ENCODE measurements at regions not wholly inside any gene's neighbourhood (a gene's known extent, or its start where the extent isn't known, plus 50 kb on each side); places are given as distances from the start of the nearest gene placed in this dataset.

- Histone ChIP-seq H3K36me3 (ENCODE audit: control insufficient read depth, insufficient read depth, low read length) (no peaks in the 10 kb centered on the region), H3K27me3 (ENCODE audit: control insufficient read depth, insufficient read depth, low read length) (no peaks in the 10 kb centered on the region), H3K4me1 (ENCODE audit: control insufficient read depth, insufficient read depth, low read length) (no peaks in the 10 kb centered on the region), H3K9me3 (ENCODE audit: control insufficient read depth, low read length) (no peaks in the 10 kb centered on the region), H3K9ac (ENCODE audit: low read length) (no peak overlapping the region), H3K4me3 (ENCODE audit: low read length) (no peak overlapping the region)
Measured at GRCh38 chr1:195045072-195045471, 1563.2 kb downstream of the KCNT2 start.

GRCh38 chr1:195030793-195031192 lies 1577.4 kb downstream of the KCNT2 start:
- Histone ChIP-seq H3K9me3 (ENCODE audit: control insufficient read depth, low read length) (no peaks in the 10 kb centered on the region), H3K36me3 (ENCODE audit: control insufficient read depth, insufficient read depth, low read length) (no peaks in the 10 kb centered on the region), H3K4me1 (ENCODE audit: control insufficient read depth, insufficient read depth, low read length) (no peaks in the 10 kb centered on the region), H3K9ac (ENCODE audit: low read length) (no peak overlapping the region), H3K4me3 (ENCODE audit: low read length) (no peak overlapping the region), H3K27me3 (ENCODE audit: control insufficient read depth, insufficient read depth, low read length) (no peaks in the 10 kb centered on the region)

GRCh38 chr1:195026792-195027191 lies 1581.4 kb downstream of the KCNT2 start:
- Histone ChIP-seq H3K27me3 (ENCODE audit: control insufficient read depth, insufficient read depth, low read length) (no peaks in the 10 kb centered on the region), H3K4me1 (ENCODE audit: control insufficient read depth, insufficient read depth, low read length) (no peaks in the 10 kb centered on the region), H3K36me3 (ENCODE audit: control insufficient read depth, insufficient read depth, low read length) (no peaks in the 10 kb centered on the region), H3K9ac (ENCODE audit: low read length) (no peak overlapping the region), H3K4me3 (ENCODE audit: low read length) (no peak overlapping the region), H3K9me3 (ENCODE audit: control insufficient read depth, low read length) (no peaks in the 10 kb centered on the region)

- Histone ChIP-seq H3K9me3 (ENCODE audit: control insufficient read depth, low read length) (no peaks in the 10 kb centered on the region), H3K36me3 (ENCODE audit: control insufficient read depth, insufficient read depth, low read length) (no peaks in the 10 kb centered on the region), H3K27me3 (ENCODE audit: control insufficient read depth, insufficient read depth, low read length) (no peaks in the 10 kb centered on the region), H3K4me3 (ENCODE audit: low read length) (no peak overlapping the region), H3K9ac (ENCODE audit: low read length) (no peak overlapping the region), H3K4me1 (ENCODE audit: control insufficient read depth, insufficient read depth, low read length) (no peaks in the 10 kb centered on the region)
Measured at GRCh38 chr1:195019385-195019784, 1588.9 kb downstream of the KCNT2 start.

- H3K27me3 ChIP-seq (ENCODE audit: control insufficient read depth, insufficient read depth, low read length) = no peaks in the 10 kb centered on the region
- H3K4me1 ChIP-seq (ENCODE audit: control insufficient read depth, insufficient read depth, low read length) = no peaks in the 10 kb centered on the region
- no peak overlapping the region for H3K9ac ChIP-seq (ENCODE audit: low read length)
- no peak overlapping the region for H3K4me3 ChIP-seq (ENCODE audit: low read length)
- H3K36me3 ChIP-seq (ENCODE audit: control insufficient read depth, insufficient read depth, low read length) = no peaks in the 10 kb centered on the region
- H3K9me3 ChIP-seq (ENCODE audit: control insufficient read depth, low read length) = no peaks in the 10 kb centered on the region
Measured at GRCh38 chr1:195012995-195013394, 1595.2 kb downstream of the KCNT2 start.

GRCh38 chr1:195005338-195005737 lies 1602.9 kb downstream of the KCNT2 start:
- H3K27me3 ChIP-seq (ENCODE audit: control insufficient read depth, insufficient read depth, low read length) = no peaks in the 10 kb centered on the region
- H3K4me3 ChIP-seq (ENCODE audit: low read length) = no peak overlapping the region
- H3K36me3 ChIP-seq (ENCODE audit: control insufficient read depth, insufficient read depth, low read length) = no peaks in the 10 kb centered on the region
- H3K4me1 ChIP-seq (ENCODE audit: control insufficient read depth, insufficient read depth, low read length) = no peaks in the 10 kb centered on the region
- H3K9me3 ChIP-seq (ENCODE audit: control insufficient read depth, low read length) = no peaks in the 10 kb centered on the region
- no peak overlapping the region for H3K9ac ChIP-seq (ENCODE audit: low read length)

- H3K4me1 ChIP-seq (ENCODE audit: control insufficient read depth, insufficient read depth, low read length) = no peaks in the 10 kb centered on the region
- no peaks in the 10 kb centered on the region for H3K9me3 ChIP-seq (ENCODE audit: control insufficient read depth, low read length)
- H3K9ac ChIP-seq (ENCODE audit: low read length) = no peak overlapping the region
- H3K27me3 ChIP-seq (ENCODE audit: control insufficient read depth, insufficient read depth, low read length) = no peaks in the 10 kb centered on the region
- H3K36me3 ChIP-seq (ENCODE audit: control insufficient read depth, insufficient read depth, low read length) = no peaks in the 10 kb centered on the region
- no peak overlapping the region for H3K4me3 ChIP-seq (ENCODE audit: low read length)
Measured at GRCh38 chr1:194990483-194990882, 1617.8 kb downstream of the KCNT2 start.

- H3K36me3 ChIP-seq (ENCODE audit: control insufficient read depth, insufficient read depth, low read length) = no peaks in the 10 kb centered on the region
- no peaks in the 10 kb centered on the region for H3K9me3 ChIP-seq (ENCODE audit: control insufficient read depth, low read length)
Measured at GRCh38 chr1:194975913-194976312, 1632.3 kb downstream of the KCNT2 start.

GRCh38 chr1:194968916-194969315 lies 1639.3 kb downstream of the KCNT2 start:
- Histone ChIP-seq H3K9me3 (ENCODE audit: control insufficient read depth, low read length) (no peaks in the 10 kb centered on the region), H3K36me3 (ENCODE audit: control insufficient read depth, insufficient read depth, low read length) (no peaks in the 10 kb centered on the region), H3K9ac (ENCODE audit: low read length) (no peak overlapping the region), H3K27me3 (ENCODE audit: control insufficient read depth, insufficient read depth, low read length) (no peaks in the 10 kb centered on the region), H3K4me3 (ENCODE audit: low read length) (no peak overlapping the region), H3K4me1 (ENCODE audit: control insufficient read depth, insufficient read depth, low read length) (no peaks in the 10 kb centered on the region)

More at GRCh38 chr1:194975913-194976312, 1632.3 kb downstream of the KCNT2 start:
- Histone ChIP-seq H3K9ac (ENCODE audit: low read length) (no peak overlapping the region), H3K4me1 (ENCODE audit: control insufficient read depth, insufficient read depth, low read length) (no peaks in the 10 kb centered on the region), H3K4me3 (ENCODE audit: low read length) (no peak overlapping the region), H3K27me3 (ENCODE audit: control insufficient read depth, insufficient read depth, low read length) (no peaks in the 10 kb centered on the region)

GRCh38 chr1:194959795-194960194 lies 1648.4 kb downstream of the KCNT2 start:
- Histone ChIP-seq H3K4me1 (ENCODE audit: control insufficient read depth, insufficient read depth, low read length) (no peaks in the 10 kb centered on the region), H3K36me3 (ENCODE audit: control insufficient read depth, insufficient read depth, low read length) (no peaks in the 10 kb centered on the region), H3K9ac (ENCODE audit: low read length) (no peak overlapping the region), H3K27me3 (ENCODE audit: control insufficient read depth, insufficient read depth, low read length) (no peaks in the 10 kb centered on the region), H3K4me3 (ENCODE audit: low read length) (no peak overlapping the region), H3K9me3 (ENCODE audit: control insufficient read depth, low read length) (no peaks in the 10 kb centered on the region)

- no peaks in the 10 kb centered on the region for H3K27me3 ChIP-seq (ENCODE audit: control insufficient read depth, insufficient read depth, low read length)
- H3K4me1 ChIP-seq (ENCODE audit: control insufficient read depth, insufficient read depth, low read length) = no peaks in the 10 kb centered on the region
- H3K9ac ChIP-seq (ENCODE audit: low read length) = no peak overlapping the region
- no peaks in the 10 kb centered on the region for H3K36me3 ChIP-seq (ENCODE audit: control insufficient read depth, insufficient read depth, low read length)
- H3K9me3 ChIP-seq (ENCODE audit: control insufficient read depth, low read length) = no peaks in the 10 kb centered on the region
- no peak overlapping the region for H3K4me3 ChIP-seq (ENCODE audit: low read length)
Measured at GRCh38 chr1:194952171-194952570, 1656.1 kb downstream of the KCNT2 start.

GRCh38 chr1:194950584-194950983 lies 1657.7 kb downstream of the KCNT2 start:
- Histone ChIP-seq H3K9ac (ENCODE audit: low read length) (no peak overlapping the region), H3K4me3 (ENCODE audit: low read length) (no peak overlapping the region), H3K27me3 (ENCODE audit: control insufficient read depth, insufficient read depth, low read length) (no peaks in the 10 kb centered on the region), H3K36me3 (ENCODE audit: control insufficient read depth, insufficient read depth, low read length) (no peaks in the 10 kb centered on the region), H3K9me3 (ENCODE audit: control insufficient read depth, low read length) (no peaks in the 10 kb centered on the region), H3K4me1 (ENCODE audit: control insufficient read depth, insufficient read depth, low read length) (no peaks in the 10 kb centered on the region)

- Histone ChIP-seq H3K4me3 (ENCODE audit: low read length) (no peak overlapping the region), H3K36me3 (ENCODE audit: control insufficient read depth, insufficient read depth, low read length) (no peaks in the 10 kb centered on the region), H3K9me3 (ENCODE audit: control insufficient read depth, low read length) (no peaks in the 10 kb centered on the region), H3K9ac (ENCODE audit: low read length) (no peak overlapping the region), H3K4me1 (ENCODE audit: control insufficient read depth, insufficient read depth, low read length) (no peaks in the 10 kb centered on the region), H3K27me3 (ENCODE audit: control insufficient read depth, insufficient read depth, low read length) (no peaks in the 10 kb centered on the region)
Measured at GRCh38 chr1:194940336-194941030, 1667.8 kb downstream of the KCNT2 start.
